Muscle of back (tissue), 3 donors: ENCODE measurements at regions not wholly inside any gene's neighbourhood (a gene's known extent, or its start where the extent isn't known, plus 50 kb on each side); places are given as distances from the start of the nearest gene placed in this dataset.
"Not testable (repeated sequence)": the region's sequence is repeated elsewhere in the genome, so short reads cannot be mapped to it uniquely, and the experiment has no call there.

Source experiments
- DNase-seq, 3 donors: peaks; one replicate each; pipeline versions ENCODE4 v3.0.0 to v3.0.0-alpha.2; 2013

- DNase-seq, result no peak
Observed at GRCh38 chr1:105122041-105122440, 1372.3 kb downstream of the AMY1C start.

- DNase-seq, result peak in 2 of 3 donors; percentile 4 to 31
Observed at GRCh38 chr1:105137543-105138457, 1388.1 kb downstream of the AMY1C start.

GRCh38 chr1:105138458-105138893 lies 1388.8 kb downstream of the AMY1C start:
- DNase-seq, result peak; percentile 2 to 30 (median 4)

DNA sequence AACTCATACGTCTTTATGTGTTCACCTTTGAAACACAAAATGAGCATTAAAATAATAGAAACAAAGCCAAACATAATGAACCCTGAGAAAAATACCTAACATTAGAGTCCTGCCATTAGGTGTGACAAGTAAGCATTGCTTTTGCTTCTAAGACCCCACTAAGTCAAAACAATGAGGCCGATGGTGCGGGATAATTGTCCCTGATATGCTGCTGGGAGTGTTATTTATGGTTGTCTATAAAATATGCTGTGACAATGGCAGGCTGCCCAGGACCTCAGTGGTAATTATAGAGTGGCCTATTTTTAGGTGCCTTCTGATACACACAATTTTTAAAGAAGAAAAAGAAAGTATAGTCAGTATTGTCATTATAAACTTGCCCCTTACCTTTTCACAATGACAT lies 1423.1 kb downstream of the AMY1C start:
- DNase-seq, result no peak

DNA sequence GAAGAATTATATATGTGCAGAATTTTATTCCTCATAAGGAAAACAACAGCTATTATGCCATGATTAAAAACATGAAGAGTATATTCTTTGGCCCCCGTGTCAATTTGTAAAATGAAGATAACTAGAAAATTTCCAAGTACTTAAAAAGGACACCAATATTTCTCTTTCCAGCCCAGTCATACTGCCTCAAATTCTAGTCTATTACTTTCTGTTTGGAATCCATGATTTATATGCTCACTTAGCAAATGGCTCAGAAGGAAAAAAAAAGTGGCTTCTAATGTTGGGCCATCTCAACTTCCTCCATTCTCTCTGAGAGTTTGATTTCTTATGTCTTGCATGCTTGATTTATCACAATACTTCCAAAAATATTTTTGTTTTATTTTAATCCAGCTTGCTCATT lies 1431.1 kb downstream of the AMY1C start:
- no peak for DNase-seq

DNA sequence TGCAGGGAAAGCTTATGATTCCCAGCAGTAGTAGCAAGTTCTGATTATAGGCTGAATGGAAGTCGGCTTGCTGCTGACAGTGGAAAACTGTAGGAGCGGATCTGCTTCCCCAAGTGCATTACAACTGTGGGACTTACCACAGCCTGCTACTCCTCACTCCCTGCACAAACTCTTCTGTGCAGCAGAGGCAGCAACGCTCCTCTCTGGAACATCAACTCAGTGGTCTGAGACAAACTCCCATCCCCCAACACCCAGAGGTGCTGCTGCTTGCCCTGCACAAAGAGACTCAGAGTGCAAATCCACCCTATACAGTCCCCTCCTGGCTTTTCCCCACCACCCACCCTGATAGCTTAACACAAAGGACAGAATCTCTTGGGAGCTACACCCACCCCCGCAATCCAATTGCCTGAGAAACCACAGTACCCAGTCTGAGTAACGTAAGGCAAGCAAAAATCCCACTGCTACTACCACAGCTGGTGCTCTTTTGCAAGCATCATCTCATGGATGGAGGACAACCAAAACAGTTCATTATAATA lies 1455.2 kb downstream of the AMY1C start:
- no peak for DNase-seq

GRCh38 chr1:105208581-105208980 lies 1458.9 kb downstream of the AMY1C start:
- no peak for DNase-seq

- no peak for DNase-seq
Observed at GRCh38 chr1:105210747-105211146, 1461.0 kb downstream of the AMY1C start.

GRCh38 chr1:105231378-105231777 lies 1481.7 kb downstream of the AMY1C start:
- DNase-seq, result no peak

- no peak for DNase-seq
Observed at GRCh38 chr1:105243411-105243810, 1493.7 kb downstream of the AMY1C start.

GRCh38 chr1:105243969-105244368 lies 1494.3 kb downstream of the AMY1C start:
- no peak for DNase-seq

GRCh38 chr1:105254906-105255305 lies 1505.2 kb downstream of the AMY1C start:
- DNase-seq, result no peak

DNA sequence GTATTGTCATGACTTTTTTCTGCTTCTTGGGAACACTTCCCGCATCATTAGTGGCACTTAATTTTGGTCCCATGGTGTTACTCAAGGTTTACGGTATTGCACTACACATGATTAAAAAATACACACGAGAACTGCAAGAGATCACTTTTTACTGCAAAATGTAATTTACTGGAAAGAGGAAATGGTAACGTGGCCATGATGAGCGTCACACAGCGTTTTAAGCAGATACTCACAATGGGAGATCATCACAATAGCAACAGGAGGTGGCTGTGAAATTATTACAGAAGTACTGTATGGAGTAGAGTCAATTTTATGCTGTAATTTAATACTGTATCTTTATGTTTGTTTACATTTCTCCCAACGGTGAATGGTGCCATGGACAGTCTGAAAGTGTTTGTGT lies 1510.3 kb downstream of the AMY1C start:
- no peak for DNase-seq

DNA sequence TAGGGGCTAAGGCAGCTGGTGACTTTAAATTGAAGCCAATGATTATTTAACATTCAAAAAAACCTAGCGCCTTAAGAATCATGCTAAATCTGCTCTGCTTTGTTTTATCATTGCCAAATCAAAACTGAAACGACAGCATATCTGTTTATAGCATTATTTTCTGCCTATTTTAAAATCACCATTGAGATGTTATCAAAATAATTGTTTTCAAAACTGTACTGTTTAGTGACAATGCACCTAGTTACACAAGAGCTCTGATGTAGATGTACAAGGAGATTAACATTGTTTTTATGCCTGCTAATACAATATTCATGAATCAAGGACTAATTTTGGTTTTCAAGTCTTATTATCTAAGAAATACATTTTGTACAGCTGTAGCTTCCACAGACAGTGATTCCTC lies 1521.3 kb downstream of the AMY1C start:
- DNase-seq, result no peak

DNA sequence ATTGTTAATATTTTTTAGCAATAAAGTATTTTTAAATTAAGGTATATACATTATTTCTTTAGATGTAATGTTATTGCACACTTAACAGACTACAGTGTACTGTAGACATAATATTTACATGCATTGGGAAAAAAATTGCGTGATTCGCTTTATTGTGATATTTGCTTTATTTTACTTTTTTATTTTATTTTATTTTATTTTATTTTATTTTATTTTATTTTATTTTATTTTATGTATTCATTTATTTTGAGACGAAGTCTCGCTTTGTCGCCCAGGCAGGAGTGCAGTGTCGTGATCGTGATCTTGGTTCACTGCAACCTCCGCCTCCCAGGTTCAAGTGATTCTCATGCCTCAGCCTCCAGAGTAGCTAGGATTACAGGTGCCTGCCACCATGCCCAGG lies 1522.7 kb downstream of the AMY1C start:
- not testable (repeated sequence) for DNase-seq

DNA sequence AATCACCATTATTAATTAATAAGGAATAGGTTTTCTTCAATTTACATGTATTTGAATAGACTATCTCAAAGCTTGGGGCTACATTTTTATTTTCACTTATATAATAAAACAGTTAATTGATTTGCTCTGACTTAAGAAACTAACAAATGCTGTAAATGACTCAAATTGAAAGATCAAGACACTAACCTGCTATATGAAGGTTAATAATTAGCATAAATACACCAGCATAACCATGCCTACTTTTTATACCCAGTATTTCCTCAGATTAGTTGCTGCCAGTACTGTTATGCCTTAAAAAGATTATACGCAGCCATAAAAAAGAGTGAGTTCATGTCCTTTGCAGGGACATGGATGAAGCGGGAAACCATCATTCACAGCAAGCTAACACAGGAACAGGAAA lies 1545.1 kb downstream of the AMY1C start:
- no peak for DNase-seq

GRCh38 chr1:105310063-105310462 lies 1560.4 kb downstream of the AMY1C start:
- DNase-seq, result no peak

DNA sequence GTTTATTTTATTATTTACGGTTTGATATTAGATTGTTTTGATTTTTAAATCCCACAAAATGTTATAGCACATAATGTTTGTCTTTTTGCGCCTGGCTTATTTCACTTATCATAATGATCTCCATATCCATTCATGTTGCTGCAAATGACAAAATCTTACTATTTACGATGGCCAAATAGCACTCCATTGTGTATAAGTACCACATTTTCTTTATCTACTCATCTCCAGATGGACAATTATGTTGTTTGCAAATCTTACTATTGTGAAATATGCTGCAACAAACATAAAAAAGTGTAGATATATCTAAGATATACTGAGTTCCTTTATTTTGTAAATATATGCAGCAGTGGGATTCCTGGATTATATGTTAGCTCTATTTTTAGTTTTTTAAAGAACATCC lies 1568.3 kb downstream of the AMY1C start:
- no peak for DNase-seq

GRCh38 chr1:105326886-105327285 lies 1577.2 kb downstream of the AMY1C start:
- DNase-seq, result no peak

DNA sequence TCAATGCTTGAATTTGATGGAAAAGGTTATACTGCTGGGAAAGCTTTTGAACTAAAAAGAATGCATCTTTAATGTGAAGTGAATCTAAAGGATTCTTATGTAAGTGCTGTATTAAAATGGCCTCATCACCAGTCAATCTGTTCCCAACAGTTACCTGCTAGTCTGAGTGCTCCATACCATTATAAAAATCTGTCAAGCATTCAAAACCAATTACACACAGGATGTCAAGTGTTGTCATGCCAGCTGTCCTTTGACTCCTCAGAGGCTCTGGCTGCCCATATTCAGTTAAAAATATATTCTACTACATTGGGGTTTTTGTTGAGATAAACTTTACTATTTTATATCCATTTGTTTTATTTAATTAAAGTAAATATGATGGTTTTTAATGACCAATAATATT lies 1587.7 kb downstream of the AMY1C start:
- no peak for DNase-seq

DNA sequence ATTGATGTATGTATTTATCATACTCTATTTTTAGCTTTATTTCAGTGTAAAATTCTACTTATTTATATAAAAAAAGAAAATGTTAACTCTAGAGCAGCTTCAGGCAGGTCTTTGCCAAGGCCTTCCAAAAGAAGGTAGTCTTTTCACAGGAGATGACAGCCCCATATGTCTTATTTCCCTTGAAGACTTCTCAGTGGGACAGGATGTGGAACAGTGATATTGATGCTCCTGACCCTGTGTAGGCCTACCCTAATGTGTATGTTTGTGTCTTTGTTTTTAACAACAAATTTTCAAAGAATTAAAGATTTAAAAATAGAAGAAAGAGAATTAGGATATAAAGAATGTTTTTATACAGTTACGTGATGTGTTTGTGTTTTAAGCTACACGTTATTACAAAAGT lies 1593.6 kb downstream of the AMY1C start:
- no peak for DNase-seq

GRCh38 chr1:105359457-105359856 lies 1609.8 kb downstream of the AMY1C start:
- no peak for DNase-seq

- DNase-seq, result no peak
Observed at GRCh38 chr1:105362438-105362837, 1612.7 kb downstream of the AMY1C start.

DNA sequence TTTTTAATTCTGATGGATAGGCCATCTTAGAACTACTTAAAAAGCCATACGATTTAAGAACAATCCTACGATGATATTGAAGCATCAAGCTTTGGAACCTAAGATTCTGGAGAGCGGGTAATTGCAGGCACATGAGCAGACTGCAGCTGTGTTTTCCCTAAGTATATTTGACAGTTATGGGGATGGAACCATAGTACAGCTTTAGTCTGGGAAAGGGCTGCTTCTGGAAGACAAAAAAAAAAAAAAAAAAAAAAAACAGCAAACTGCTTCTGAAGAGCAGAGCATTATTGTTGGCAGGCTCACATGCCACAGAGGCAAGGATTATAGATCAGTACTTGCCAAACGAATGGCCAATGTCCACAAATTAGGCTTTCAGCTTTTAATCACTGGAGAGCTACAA lies 1618.7 kb downstream of the AMY1C start:
- no peak for DNase-seq
